ENCODE measurements at regions not wholly inside any gene's neighbourhood (a gene's known extent, or its start where the extent isn't known, plus 50 kb on each side); places are given as distances from the start of the nearest gene placed in this dataset.
A peak's percentile ranks its signal among the peaks of the same experiment; 100 is the strongest.

- TF ChIP-seq FOXA2 (IDR thresholded peaks at IDR 0.05) (no peak), ATF3 (IDR thresholded peaks at IDR 0.05) (no peak), RAD21 (IDR thresholded peaks at IDR 0.05) (peak; percentile 31 to 47)
- 44% methylated on average over 1 of the region's 1 CpG for WGBS
- H3K4me1 ChIP-seq (ENCODE audit: control insufficient read depth in 4 of 4, insufficient read depth in 4 of 4, low read length in 3 of 4): no peaks in the 10 kb centered on the region
- no peak overlapping the region for H3K9ac ChIP-seq (ENCODE audit: low read depth in 1 of 2, low read length in 2 of 2)
- peaks cover 0 to 3% (median 0%) of the 10 kb centered on the region in 4 donors for H3K27me3 ChIP-seq (ENCODE audit: control insufficient read depth in 4 of 4, insufficient read depth in 4 of 4, low read length in 3 of 4)
- H3K36me3 ChIP-seq (ENCODE audit: control insufficient read depth in 4 of 4, insufficient read depth in 3 of 4, low read depth in 1 of 4, low read length in 3 of 4): no peaks in the 10 kb centered on the region
- no peak for DNase-seq (ENCODE audit: low spot score)
- H3K4me3 ChIP-seq (ENCODE audit: low read depth in 1 of 3, low read length in 3 of 3): no peak overlapping the region
- H3K9me3 ChIP-seq (ENCODE audit: control insufficient read depth in 4 of 4, low read length in 3 of 4): no peaks in the 10 kb centered on the region
- H3K27ac ChIP-seq (ENCODE audit: low read depth in 1 of 2, low read length in 2 of 2): no peak overlapping the region
These were observed 1020.9 kb downstream of the GATA3 start for GRCh38 chr10:9075420-9075819.

GRCh38 chr10:9076066-9076465, 1021.6 kb downstream of the GATA3 start:
- Histone ChIP-seq H3K9me3 (ENCODE audit: control insufficient read depth in 4 of 4, low read length in 3 of 4) (no peaks in the 10 kb centered on the region), H3K36me3 (ENCODE audit: control insufficient read depth in 4 of 4, insufficient read depth in 3 of 4, low read depth in 1 of 4, low read length in 3 of 4) (no peaks in the 10 kb centered on the region), H3K27me3 (ENCODE audit: control insufficient read depth in 4 of 4, insufficient read depth in 4 of 4, low read length in 3 of 4) (peaks cover 0 to 3% (median 0%) of the 10 kb centered on the region in 4 donors), H3K9ac (ENCODE audit: low read depth in 1 of 2, low read length in 2 of 2) (no peak overlapping the region), H3K27ac (ENCODE audit: low read depth in 1 of 2, low read length in 2 of 2) (no peak overlapping the region), H3K4me3 (ENCODE audit: low read depth in 1 of 3, low read length in 3 of 3) (no peak overlapping the region), H3K4me1 (ENCODE audit: control insufficient read depth in 4 of 4, insufficient read depth in 4 of 4, low read length in 3 of 4) (no peaks in the 10 kb centered on the region)
- WGBS: 50% methylated on average over 2 of the region's 2 CpGs
- DNase-seq (ENCODE audit: low spot score): no peak
- TF ChIP-seq JUND (IDR thresholded peaks at IDR 0.05) (no peak), HNF4A (conservative IDR thresholded peaks at IDR 0.05) (no peak)

- 63% methylated on average over 2 of the region's 2 CpGs for WGBS
These were observed 1026.8 kb downstream of the GATA3 start for GRCh38 chr10:9081253-9081652.

More at GRCh38 chr10:9081253-9081652, 1026.8 kb downstream of the GATA3 start:
- DNase-seq (ENCODE audit: low spot score): no peak
- H3K4me3 ChIP-seq (ENCODE audit: low read depth in 1 of 3, low read length in 3 of 3): no peak overlapping the region
- no peaks in the 10 kb centered on the region for H3K4me1 ChIP-seq (ENCODE audit: control insufficient read depth in 4 of 4, insufficient read depth in 4 of 4, low read length in 3 of 4)
- no peak overlapping the region for H3K27ac ChIP-seq (ENCODE audit: low read depth in 1 of 2, low read length in 2 of 2)
- TF ChIP-seq REST (IDR thresholded peaks at IDR 0.05): no peak
- TF ChIP-seq HNF4A (conservative IDR thresholded peaks at IDR 0.05): no peak
- no peak for TF ChIP-seq FOXA1 (IDR thresholded peaks at IDR 0.05)
- no peak for TF ChIP-seq EGR1 (IDR thresholded peaks at IDR 0.05; ENCODE audit: low read depth in 2 of 2)
- no peak for TF ChIP-seq MAX (IDR thresholded peaks at IDR 0.05)
- TF ChIP-seq CTCF (IDR thresholded peaks at IDR 0.05; ENCODE audit: low read depth, low read length, missing input control): no peak
- no peaks in the 10 kb centered on the region for H3K36me3 ChIP-seq (ENCODE audit: control insufficient read depth in 4 of 4, insufficient read depth in 3 of 4, low read depth in 1 of 4, low read length in 3 of 4)
- H3K9me3 ChIP-seq (ENCODE audit: control insufficient read depth in 4 of 4, low read length in 3 of 4): no peaks in the 10 kb centered on the region
- H3K9ac ChIP-seq (ENCODE audit: low read depth in 1 of 2, low read length in 2 of 2): no peak overlapping the region
- peaks cover 0 to 2% (median 0%) of the 10 kb centered on the region in 4 donors for H3K27me3 ChIP-seq (ENCODE audit: control insufficient read depth in 4 of 4, insufficient read depth in 4 of 4, low read length in 3 of 4)
